GM18508 (cell line): ENCODE measurements at regions not wholly inside any gene's neighbourhood (a gene's known extent, or its start where the extent isn't known, plus 50 kb on each side); places are given as distances from the start of the nearest gene placed in this dataset.
A peak's percentile ranks its signal among the peaks of the same experiment; 100 is the strongest.

Source experiments
- ATAC-seq: cut with Tn5 transposase; IDR thresholded peaks from one replicate; pipeline ENCODE4 v1.9.1; 2021; ENCODE audit warnings: moderate number of reproducible peaks; ENCODE audit not compliant: insufficient read depth, unreplicated experiment

GRCh38 chr9:120030847-120031246 is 549.1 kb downstream of the CDK5RAP2 start:
- no peak for ATAC-seq

- ATAC-seq: no peak
Measured at GRCh38 chr9:120018550-120018949, 561.4 kb downstream of the CDK5RAP2 start.

- ATAC-seq: no peak
Measured at GRCh38 chr9:120018037-120018436, 561.9 kb downstream of the CDK5RAP2 start.

GRCh38 chr9:120016231-120016630 is 563.7 kb downstream of the CDK5RAP2 start:
- no peak for ATAC-seq

GRCh38 chr9:120014796-120015195 is 565.2 kb downstream of the CDK5RAP2 start:
- no peak for ATAC-seq

- no peak for ATAC-seq
Measured at GRCh38 chr9:120009856-120010255, 570.1 kb downstream of the CDK5RAP2 start.

GRCh38 chr9:120001536-120001935 is 578.4 kb downstream of the CDK5RAP2 start:
- no peak for ATAC-seq

GRCh38 chr9:119998614-119999013 is 581.4 kb downstream of the CDK5RAP2 start:
- no peak for ATAC-seq

GRCh38 chr9:119991797-119992196 is 588.2 kb downstream of the CDK5RAP2 start:
- no peak for ATAC-seq

- no peak for ATAC-seq
Measured at GRCh38 chr9:119986713-119987112, 593.3 kb downstream of the CDK5RAP2 start.

- ATAC-seq: no peak
Measured at GRCh38 chr9:119986205-119986604, 593.8 kb downstream of the CDK5RAP2 start.

GRCh38 chr9:119974026-119974425 is 604.8 kb upstream of the BRINP1 start:
- no peak for ATAC-seq

- peak; percentile 74 for ATAC-seq
Measured at GRCh38 chr9:119968836-119969707, 599.8 kb upstream of the BRINP1 start.

GRCh38 chr9:119967867-119968535 is 598.8 kb upstream of the BRINP1 start:
- no peak for ATAC-seq

- ATAC-seq: no peak
Measured at GRCh38 chr9:119963798-119964372, 594.6 kb upstream of the BRINP1 start.

- ATAC-seq: no peak
Measured at GRCh38 chr9:119963258-119963797, 594.1 kb upstream of the BRINP1 start.

- ATAC-seq: no peak
Measured at GRCh38 chr9:119961774-119962424, 592.7 kb upstream of the BRINP1 start.

- no peak for ATAC-seq
Measured at GRCh38 chr9:119959846-119960545, 590.8 kb upstream of the BRINP1 start.

GRCh38 chr9:119956111-119956510 is 586.9 kb upstream of the BRINP1 start:
- ATAC-seq: no peak

GRCh38 chr9:119955276-119955675 is 586.0 kb upstream of the BRINP1 start:
- ATAC-seq: no peak
